HUES64 (cell line): ENCODE measurements at regions not wholly inside any gene's neighbourhood (a gene's known extent, or its start where the extent isn't known, plus 50 kb on each side); places are given as distances from the start of the nearest gene placed in this dataset.

ENCODE experiments used
- H3K27ac ChIP-seq: 2 replicates; pipeline ENCODE4 v1.7.0; 2013; ENCODE audit warnings: low read depth, low read length, inconsistent platforms
- H3K27me3 ChIP-seq: 2 replicates; pipeline ENCODE4 v1.6.1; 2013; ENCODE audit warnings: mild to moderate bottlenecking, low read length; ENCODE audit not compliant: insufficient read depth
- H3K36me3 ChIP-seq: 2 replicates; pipeline ENCODE4 v1.6.1; 2013; ENCODE audit warnings: mild to moderate bottlenecking, low read length; ENCODE audit not compliant: insufficient read depth
- H3K4me1 ChIP-seq: 2 replicates; pipeline ENCODE4 v1.6.1; 2013; ENCODE audit warnings: mild to moderate bottlenecking, low read length, moderate library complexity; ENCODE audit not compliant: insufficient read depth
- H3K4me3 ChIP-seq: 2 replicates; pipeline ENCODE4 v1.5.1; 2013; ENCODE audit warnings: mild to moderate bottlenecking, low read length, moderate library complexity
- H3K9ac ChIP-seq: 2 replicates; pipeline ENCODE4 v1.6.1; 2013; ENCODE audit warnings: mild to moderate bottlenecking, low read depth, low read length
- H3K9me3 ChIP-seq: 2 replicates; pipeline ENCODE4 v1.6.1; 2013; ENCODE audit warnings: low read depth, low read length; ENCODE audit not compliant: insufficient read depth
- WGBS: fragments of 150-250, 120-280 bp; methylation state at CpG from one replicate; pipeline ENCODE4 v1.1.7; 2013; ENCODE audit warnings: missing lambda C conversion rate; 5-methylcytosine and 5-hydroxymethylcytosine counted together

DNA sequence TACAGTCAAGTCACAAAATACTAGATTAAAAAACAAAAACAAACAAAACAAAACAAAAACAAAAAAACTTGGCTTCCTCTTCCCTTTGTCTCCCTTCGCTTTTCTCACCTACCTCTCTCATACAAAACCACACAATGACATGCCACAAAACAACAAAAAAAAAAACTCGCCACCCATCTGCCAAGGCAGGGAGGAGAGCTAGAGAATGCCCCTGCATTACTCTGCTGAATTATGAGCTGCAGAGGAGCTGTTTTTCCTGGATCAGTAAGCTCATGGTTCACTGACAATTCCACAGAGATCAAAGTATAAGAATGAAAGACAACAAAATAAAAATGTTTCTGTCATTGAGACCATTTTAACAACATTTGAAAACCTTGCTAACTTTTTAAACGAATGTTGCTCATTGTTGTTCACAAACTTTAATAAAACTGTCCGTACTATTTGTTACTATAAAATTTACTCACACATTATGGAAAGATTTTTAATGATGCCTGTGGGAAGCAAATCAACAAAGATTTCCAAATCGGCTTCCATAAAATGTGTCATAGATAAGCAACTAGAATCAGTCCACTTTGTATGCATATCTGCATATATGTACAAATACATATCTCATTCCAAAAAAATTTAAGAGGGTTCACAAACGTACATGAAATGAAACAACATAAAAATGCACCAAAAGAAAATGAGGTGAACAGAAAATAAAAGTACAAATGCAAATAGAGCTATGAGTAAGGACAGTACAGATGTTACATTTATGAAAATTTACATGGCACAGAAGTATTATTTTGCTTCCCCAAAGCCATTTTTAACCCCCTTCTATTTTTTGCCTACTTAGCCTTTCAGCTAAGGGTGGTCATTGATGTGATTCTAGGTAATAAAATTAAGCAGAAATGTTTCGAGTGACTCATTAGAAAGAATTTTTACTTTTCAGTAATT is 252.4 kb upstream of the FAT4 start:
- H3K9ac ChIP-seq, result no peak overlapping the region
- H3K27me3 ChIP-seq, result no peaks in the 10 kb centered on the region
- no peaks in the 10 kb centered on the region for H3K36me3 ChIP-seq
- no peaks in the 10 kb centered on the region for H3K9me3 ChIP-seq
- 91% methylated on average over 5 of the region's 7 CpGs for WGBS
- H3K27ac ChIP-seq, result no peak overlapping the region
- H3K4me3 ChIP-seq, result no peak overlapping the region
- peaks cover 9% of the 10 kb centered on the region for H3K4me1 ChIP-seq

DNA sequence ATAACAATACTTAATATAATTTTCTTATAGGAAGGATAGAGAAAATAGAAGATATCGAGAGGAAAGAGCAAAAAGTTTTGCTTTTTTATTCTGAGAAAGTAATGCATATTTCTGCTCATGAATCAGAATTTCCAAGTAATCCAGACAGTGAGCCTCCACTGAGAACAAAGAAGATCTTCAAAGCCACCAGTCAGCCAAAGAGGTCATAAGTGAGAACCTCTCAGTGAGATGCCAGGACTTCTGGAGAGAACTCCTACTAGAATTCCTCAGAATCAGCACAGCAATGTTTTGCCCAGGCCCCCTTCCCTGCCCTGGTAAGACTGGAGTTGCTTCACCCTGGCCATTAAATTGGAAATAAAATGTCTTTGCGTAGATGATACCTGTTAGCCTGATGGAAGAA is 254.4 kb upstream of the FAT4 start:
- Histone ChIP-seq H3K4me3 (no peak overlapping the region), H3K9me3 (no peaks in the 10 kb centered on the region), H3K4me1 (peaks cover 9% of the 10 kb centered on the region), H3K27ac (no peak overlapping the region), H3K36me3 (no peaks in the 10 kb centered on the region), H3K9ac (no peak overlapping the region), H3K27me3 (no peaks in the 10 kb centered on the region)
- 60% methylated on average over 1 of the region's 2 CpGs for WGBS

DNA sequence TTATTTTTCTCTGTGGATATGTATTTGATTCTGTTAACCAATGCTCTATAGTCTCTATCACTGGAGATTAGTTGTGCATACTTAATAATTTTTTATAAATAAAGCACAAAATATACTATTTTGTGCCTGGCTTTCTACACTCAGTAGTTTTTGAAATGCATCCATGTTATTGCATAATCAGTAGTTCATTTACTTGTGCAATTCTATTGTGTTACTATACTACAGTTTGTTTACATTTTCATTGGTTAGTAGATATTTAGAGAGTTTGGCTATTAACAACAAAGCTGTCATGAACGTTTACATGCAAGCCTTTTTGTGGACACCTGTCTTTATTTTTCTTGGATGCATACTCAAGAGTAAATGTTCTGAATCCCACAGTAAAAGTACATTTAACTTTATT is 265.0 kb upstream of the FAT4 start:
- Histone ChIP-seq H3K4me3 (no peak overlapping the region), H3K9me3 (no peaks in the 10 kb centered on the region), H3K36me3 (no peaks in the 10 kb centered on the region), H3K4me1 (no peaks in the 10 kb centered on the region), H3K27ac (no peak overlapping the region), H3K9ac (no peak overlapping the region), H3K27me3 (no peaks in the 10 kb centered on the region)
- 93% methylated on average over 1 of the region's 1 CpG for WGBS

DNA sequence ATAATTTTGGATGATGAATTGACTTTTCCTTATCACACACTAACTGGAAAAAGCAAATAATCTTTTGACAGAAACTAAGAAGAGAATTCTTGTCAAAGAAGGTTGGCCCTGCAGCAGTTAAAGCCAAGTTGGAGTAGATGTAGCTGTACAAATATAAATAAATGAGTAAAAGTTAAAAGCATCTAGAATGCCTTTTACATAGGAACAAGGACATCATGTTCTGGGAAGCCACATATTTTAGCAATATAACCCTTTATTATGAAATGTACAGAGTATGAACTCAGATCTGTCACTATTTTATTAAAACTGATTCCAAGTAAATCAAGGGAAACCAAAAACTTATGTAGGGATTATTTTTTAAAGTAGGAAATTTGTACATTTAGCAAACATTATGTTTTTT is 269.4 kb upstream of the FAT4 start:
- Histone ChIP-seq H3K36me3 (no peaks in the 10 kb centered on the region), H3K9me3 (no peaks in the 10 kb centered on the region), H3K4me3 (no peak overlapping the region), H3K9ac (no peak overlapping the region), H3K4me1 (no peaks in the 10 kb centered on the region), H3K27me3 (no peaks in the 10 kb centered on the region), H3K27ac (no peak overlapping the region)

DNA sequence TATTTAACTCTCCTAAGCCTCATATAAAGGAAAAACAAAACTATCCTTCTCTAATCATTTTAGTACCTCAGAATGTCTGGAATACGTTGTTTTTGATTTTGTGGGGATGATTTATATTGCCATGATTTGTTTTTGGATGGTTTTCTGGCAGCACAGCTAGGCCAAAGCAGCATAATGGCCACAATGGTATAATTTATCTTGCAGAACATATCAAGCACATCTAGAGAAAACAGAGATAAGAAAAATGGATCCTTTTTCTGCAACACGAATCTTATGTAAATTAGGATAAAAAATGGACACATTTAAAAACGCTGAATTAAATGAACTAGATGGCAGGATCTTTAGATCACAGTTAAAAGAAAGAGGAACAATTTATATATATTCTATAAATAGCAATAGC is 269.9 kb upstream of the FAT4 start:
- no peaks in the 10 kb centered on the region for H3K4me1 ChIP-seq
- no peak overlapping the region for H3K27ac ChIP-seq
- no peak overlapping the region for H3K9ac ChIP-seq
- no peak overlapping the region for H3K4me3 ChIP-seq
- H3K27me3 ChIP-seq, result no peaks in the 10 kb centered on the region
- WGBS, result 100% methylated on average over 2 of the region's 3 CpGs
- H3K36me3 ChIP-seq, result no peaks in the 10 kb centered on the region
- H3K9me3 ChIP-seq, result no peaks in the 10 kb centered on the region

DNA sequence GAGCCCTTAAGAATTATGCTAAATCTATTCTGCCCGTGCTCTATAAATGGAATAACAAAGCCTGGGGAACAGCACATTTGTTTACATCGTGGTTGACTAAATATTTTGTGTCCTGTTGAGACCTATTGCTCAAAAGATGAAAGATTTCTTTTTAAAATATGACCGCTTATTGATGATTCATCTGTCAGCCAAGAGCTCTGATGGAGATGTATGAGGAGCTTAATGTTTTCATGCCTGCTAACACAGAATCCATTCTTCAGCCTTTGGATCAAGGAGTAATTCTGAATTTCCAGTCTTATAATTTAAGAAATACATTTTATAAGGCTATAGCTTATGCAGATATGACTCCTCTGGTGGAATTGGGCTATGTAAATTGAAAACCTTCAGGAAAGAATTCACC is 271.3 kb upstream of the FAT4 start:
- no peak overlapping the region for H3K9ac ChIP-seq
- H3K4me1 ChIP-seq, result no peaks in the 10 kb centered on the region
- H3K27me3 ChIP-seq, result no peaks in the 10 kb centered on the region
- no peak overlapping the region for H3K27ac ChIP-seq
- no peak overlapping the region for H3K4me3 ChIP-seq
- no peaks in the 10 kb centered on the region for H3K9me3 ChIP-seq
- no peaks in the 10 kb centered on the region for H3K36me3 ChIP-seq
- 94% methylated on average over 3 of the region's 3 CpGs for WGBS

DNA sequence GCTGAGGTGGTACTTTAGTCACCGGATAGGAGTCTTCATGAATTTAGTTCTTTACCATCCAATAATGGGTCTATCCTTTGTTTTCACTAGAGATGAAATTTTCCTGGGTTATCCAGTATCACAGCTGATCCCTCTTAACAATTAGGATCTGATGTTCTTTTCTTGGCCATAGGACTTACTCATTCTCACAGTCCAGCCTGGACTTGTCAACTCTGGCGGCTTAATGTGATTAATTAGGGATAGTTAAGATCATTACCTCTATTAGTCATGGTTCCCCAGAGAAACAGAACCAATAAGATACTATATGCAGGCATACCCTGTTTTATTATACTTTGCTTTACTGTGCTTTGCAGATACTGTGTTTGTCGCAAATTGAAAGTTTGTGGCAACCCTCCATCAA is 272.7 kb upstream of the FAT4 start:
- H3K36me3 ChIP-seq, result no peaks in the 10 kb centered on the region
- H3K27me3 ChIP-seq, result no peaks in the 10 kb centered on the region
- no peak overlapping the region for H3K27ac ChIP-seq
- no peaks in the 10 kb centered on the region for H3K9me3 ChIP-seq
- H3K4me3 ChIP-seq, result no peak overlapping the region
- WGBS, result 98% methylated on average over 2 of the region's 3 CpGs
- no peak overlapping the region for H3K9ac ChIP-seq
- no peaks in the 10 kb centered on the region for H3K4me1 ChIP-seq

DNA sequence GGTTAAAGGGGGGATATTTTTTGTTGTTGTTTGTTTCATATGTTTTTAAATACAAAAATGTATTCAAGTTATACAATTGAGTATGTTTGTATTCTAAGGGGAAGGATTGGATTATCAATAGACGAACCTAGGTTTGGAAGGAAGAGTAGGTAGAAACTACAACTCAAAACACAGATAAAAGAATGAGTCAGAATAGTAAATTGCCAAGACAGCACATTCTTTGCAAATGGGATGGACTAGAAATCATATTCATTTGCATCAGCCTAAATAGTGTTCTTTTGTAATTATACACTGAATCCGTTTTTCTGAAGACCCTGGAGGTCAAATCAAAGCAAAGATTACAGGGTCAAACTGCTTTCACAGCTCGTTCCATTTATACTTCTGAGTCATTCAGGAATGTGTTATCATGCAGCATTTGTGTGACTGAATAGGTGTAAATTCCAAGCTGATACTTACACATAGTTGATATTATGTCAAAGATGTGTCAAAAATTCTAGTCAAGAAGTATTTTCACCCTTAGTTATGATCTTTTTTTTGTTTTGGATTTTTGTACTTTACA is 273.3 kb upstream of the FAT4 start:
- Histone ChIP-seq H3K27me3 (no peaks in the 10 kb centered on the region), H3K27ac (no peak overlapping the region), H3K9ac (no peak overlapping the region), H3K36me3 (no peaks in the 10 kb centered on the region), H3K4me1 (no peaks in the 10 kb centered on the region), H3K4me3 (no peak overlapping the region), H3K9me3 (no peaks in the 10 kb centered on the region)
- WGBS, result 88% methylated on average over 3 of the region's 3 CpGs

DNA sequence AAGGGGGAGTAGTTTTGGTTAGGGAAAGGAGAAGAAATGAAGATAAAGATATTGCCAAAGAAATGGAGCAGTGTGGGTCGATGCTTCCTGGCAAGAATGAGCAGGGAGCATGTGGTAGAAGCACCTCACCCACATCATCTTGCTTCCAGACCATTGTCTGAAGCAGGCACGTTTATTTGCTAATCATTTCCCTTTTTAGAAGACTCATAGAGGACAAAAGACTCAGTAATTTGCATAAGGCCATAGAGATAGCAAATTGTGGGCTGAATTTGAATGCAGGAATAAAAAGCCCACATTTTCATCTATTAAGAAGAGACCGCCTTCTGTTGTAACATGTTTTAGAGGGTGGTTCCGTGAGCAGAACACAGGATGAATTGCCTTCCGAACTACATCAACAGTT is 275.2 kb upstream of the FAT4 start:
- H3K4me3 ChIP-seq, result no peak overlapping the region
- no peaks in the 10 kb centered on the region for H3K9me3 ChIP-seq
- WGBS, result 90% methylated on average over 5 of the region's 5 CpGs
- no peak overlapping the region for H3K9ac ChIP-seq
- no peaks in the 10 kb centered on the region for H3K36me3 ChIP-seq
- H3K27me3 ChIP-seq, result no peaks in the 10 kb centered on the region
- no peak overlapping the region for H3K27ac ChIP-seq
- H3K4me1 ChIP-seq, result no peaks in the 10 kb centered on the region

DNA sequence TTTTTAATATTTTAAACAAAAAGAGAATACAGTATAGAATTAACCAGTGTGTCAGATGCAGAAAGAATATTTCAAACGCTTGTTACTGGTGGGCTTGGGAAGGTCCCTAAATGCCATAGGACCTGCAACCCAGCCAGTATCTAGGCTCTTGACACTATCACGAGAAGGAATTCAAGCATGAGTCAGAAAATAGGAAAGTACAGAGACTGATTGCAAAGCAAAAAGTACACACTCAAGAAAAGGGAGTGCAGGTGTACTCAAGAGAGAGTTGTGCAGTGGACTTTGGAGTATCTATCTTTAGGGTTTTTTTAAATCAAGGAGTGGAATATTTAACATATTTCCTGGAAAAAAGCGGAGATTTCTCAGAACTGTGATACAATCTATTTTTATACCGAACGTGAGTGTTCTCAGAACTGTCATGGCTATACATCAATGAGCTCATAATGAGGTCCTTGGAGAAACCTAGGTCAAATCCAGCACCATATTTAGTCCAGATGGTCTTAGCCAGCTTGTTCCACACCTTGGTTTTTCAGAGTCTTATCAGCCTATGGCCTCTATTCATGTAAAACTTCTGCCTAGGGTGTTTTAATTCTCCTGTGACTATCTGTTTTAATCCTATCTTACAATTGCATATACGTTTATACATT is 291.8 kb upstream of the FAT4 start:
- Histone ChIP-seq H3K27me3 (no peaks in the 10 kb centered on the region), H3K4me1 (peaks cover 15% of the 10 kb centered on the region; the same call in 1 of the 2 replicates), H3K4me3 (no peak overlapping the region), H3K36me3 (peaks cover 6% of the 10 kb centered on the region), H3K27ac (no peak overlapping the region), H3K9ac (no peak overlapping the region), H3K9me3 (peaks cover 14% of the 10 kb centered on the region)
- WGBS, result 96% methylated on average over 5 of the region's 6 CpGs

DNA sequence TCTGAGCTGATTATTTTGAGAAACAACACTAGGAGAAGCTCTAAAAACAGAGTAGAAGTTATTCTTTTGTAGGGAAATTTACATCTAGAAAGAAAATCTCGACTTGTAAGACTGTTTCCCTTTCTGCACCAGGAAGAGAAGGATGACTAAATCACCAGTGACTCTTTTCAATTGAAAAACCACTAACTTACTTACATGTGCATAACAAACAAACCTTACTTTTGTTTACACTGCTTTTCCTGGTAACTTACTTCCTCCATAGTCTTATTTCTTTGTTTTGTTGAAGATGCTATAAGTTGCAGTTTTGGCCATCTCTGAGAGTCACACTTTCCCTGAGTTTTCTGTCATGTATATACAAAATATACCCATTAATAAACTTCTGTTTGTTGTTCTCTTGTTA is 293.6 kb upstream of the FAT4 start:
- Histone ChIP-seq H3K27ac (peak overlapping the region; percentile 39; the same call in 1 of the 2 replicates), H3K9me3 (peaks cover 14% of the 10 kb centered on the region), H3K4me3 (no peak overlapping the region), H3K36me3 (peaks cover 6% of the 10 kb centered on the region), H3K9ac (no peak overlapping the region), H3K27me3 (no peaks in the 10 kb centered on the region), H3K4me1 (peaks cover 15% of the 10 kb centered on the region; the same call in 1 of the 2 replicates)
- whole genome bisulfite sequencing, result 42% methylated on average over 1 of the region's 1 CpG
